GM18499 (cell line): ENCODE measurements at regions not wholly inside any gene's neighbourhood (a gene's known extent, or its start where the extent isn't known, plus 50 kb on each side); places are given as distances from the start of the nearest gene placed in this dataset.
"Not testable (repeated sequence)": the region's sequence is repeated elsewhere in the genome, so short reads cannot be mapped to it uniquely, and the experiment has no call there.

Experiments
- ATAC-seq: cut with Tn5 transposase; IDR thresholded peaks from one replicate; pipeline ENCODE4 v1.9.1; 2021; ENCODE audit warnings: moderate number of reproducible peaks; ENCODE audit not compliant: insufficient read depth, unreplicated experiment

DNA sequence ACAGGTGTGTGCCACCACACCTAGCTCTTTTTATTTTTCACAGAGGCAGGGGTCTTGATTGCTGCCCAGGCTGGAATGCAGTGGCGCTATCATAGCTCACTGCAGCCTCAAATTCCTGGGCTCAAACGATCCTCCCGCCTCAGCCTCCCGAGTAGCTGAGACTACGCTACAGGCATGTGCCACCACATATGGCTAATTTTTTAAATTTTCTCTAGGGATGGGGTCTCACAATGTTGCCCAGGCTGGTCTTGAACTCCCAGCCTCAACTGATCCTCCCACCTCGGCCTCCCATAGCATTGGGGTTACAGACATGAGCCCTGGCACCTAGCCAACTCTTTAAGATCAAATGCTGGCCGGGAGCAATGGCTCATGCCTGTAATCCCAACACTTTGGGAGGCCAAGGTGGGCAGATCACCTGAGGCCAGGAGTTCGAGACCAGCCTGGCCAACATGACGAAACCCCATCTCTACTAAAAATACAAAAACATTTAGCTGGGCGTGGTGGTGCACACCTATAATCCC is 50.6 kb upstream of the MYL10 start:
- not testable (repeated sequence) for ATAC-seq

DNA sequence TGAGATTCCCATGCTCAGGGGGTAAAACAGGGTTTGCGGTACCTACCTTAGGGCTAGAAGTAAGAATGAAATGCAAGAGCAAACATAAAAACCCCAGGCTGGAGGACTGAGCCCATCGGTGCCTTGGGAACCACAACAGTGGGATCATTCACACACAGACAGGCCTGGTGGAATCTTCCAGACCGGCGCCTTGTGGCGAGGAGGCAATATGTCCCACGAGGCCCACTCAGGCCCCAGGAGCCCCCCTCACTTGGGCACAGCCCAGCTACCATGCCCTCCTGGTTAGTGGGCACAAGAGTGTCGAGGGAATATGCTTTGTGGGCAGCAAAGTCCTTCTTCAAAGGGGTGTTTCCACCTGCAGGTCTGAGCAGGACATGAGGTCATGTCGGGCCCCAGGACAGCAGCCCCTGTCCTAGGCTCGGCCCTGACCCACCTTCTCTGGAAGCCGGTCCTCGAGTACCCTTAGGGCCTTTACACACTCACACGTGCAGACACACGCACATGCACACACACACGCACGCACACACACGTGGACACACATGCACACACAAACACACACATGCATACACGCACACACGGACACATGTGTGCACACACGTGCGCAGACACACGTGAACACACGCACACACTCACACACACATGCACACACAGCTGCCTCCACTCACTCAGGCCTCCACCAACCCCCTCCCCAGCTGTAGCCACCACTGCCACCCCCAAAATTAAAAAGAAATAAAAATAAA is 51.5 kb upstream of the MYL10 start:
- ATAC-seq, result no peak

DNA sequence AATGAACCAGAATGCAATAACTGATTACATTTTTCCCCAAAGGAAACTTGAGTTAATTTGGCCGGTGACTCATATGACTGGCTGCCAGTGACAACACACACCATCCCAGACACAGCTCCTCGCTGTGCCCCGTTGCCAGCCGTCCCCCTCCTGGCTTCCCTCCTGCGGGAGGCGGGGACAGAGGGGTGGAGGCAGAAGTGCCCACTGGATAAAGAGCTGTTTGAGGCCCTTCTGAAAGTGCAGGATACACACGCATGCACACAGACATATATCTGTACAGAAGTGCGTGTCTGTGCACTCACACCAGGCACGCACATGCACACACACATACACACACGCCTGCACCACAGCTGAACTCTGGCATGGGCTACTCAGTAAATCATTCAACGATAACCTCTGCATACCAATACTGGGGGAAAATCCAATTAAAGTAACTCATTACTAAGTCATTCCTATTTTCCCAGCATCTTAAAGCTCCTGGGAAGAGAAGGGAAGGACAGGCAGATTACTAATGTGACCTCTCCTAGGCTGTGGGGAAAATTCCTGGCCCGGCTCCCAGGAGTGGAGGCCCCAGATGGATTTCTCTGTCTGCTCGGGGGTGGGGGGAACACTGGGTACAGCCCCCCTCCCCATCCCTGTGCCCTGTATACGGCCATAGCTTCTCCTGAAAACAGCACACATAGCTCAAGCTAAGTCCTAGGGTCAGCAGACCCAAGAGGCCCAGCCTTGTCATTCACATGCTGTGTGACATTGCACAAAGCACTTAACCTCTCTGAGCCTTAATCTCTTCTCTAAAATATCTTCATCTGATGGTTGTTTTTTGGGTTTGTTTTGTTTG is 52.3 kb upstream of the MYL10 start:
- ATAC-seq, result no peak

DNA sequence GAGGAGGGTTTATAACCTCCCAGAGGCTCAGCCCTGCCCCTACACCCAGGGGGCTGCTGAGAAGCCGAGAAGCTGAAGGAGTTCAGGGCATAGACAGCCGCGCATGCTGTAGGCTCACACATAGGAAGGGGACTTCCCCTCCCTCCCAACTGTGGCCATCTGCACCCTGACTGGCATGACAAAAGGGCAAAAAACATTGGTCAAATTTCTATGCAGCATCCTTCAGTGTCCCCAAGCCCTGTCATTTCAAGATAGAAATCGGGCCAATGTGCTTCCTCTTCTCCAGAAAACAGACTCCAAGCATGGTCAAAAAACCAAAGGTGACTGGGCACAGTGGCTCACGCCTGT is 55.9 kb upstream of the MYL10 start:
- no peak for ATAC-seq

DNA sequence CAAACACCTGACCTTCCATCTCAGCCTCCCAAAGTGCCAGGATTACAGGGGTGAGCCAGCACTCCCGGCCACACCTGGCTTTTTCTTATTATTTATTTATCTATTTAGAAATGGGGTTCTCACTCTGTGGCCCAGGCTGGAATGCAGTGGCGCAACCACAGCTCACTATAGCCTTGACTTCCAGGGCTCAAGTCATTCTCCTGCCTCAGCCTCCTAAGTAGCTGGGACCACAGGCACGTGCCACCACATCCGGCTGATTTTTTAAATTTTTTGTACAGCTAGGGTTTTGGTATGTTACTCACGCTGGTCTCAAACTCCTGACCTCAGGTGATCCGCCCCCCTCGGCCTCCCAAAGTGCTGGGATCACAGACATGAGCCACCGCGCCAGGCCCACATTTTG is 56.9 kb upstream of the MYL10 start:
- no peak for ATAC-seq

DNA sequence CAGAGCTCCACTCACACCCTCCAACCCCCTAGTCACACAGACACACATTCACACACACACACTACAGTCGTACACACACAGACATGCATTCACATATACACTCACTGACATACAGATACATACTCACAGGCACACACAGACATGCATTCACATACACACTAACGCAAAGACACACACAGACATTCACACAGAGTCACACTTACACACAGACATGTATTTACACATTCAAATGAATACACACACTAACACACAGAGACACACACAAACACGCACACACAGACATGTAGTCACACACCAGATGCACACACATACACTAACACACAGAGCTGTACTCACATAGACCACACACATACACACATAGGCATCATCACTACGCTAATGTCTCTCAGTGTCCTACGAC is 58.0 kb upstream of the MYL10 start:
- no peak for ATAC-seq

DNA sequence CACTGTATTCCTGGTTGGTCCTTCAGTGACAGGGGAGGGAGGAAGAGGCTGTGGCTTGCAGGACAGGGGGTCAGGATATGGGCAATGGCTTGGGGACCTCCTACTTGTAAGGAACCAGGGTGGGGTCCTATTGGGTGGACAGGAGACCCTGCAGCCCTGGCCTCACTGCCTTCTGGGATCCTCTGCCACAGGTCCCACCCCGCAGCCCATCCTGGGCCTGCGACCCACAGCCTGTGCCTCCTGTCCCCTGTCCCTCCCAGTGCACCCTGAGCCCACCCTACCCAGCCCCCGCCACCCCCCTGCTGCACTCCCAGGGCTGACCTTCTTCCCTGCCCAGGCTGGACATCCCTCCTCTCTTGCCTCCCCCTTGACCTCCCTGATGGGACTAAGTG is 58.7 kb upstream of the MYL10 start:
- ATAC-seq, result no peak

DNA sequence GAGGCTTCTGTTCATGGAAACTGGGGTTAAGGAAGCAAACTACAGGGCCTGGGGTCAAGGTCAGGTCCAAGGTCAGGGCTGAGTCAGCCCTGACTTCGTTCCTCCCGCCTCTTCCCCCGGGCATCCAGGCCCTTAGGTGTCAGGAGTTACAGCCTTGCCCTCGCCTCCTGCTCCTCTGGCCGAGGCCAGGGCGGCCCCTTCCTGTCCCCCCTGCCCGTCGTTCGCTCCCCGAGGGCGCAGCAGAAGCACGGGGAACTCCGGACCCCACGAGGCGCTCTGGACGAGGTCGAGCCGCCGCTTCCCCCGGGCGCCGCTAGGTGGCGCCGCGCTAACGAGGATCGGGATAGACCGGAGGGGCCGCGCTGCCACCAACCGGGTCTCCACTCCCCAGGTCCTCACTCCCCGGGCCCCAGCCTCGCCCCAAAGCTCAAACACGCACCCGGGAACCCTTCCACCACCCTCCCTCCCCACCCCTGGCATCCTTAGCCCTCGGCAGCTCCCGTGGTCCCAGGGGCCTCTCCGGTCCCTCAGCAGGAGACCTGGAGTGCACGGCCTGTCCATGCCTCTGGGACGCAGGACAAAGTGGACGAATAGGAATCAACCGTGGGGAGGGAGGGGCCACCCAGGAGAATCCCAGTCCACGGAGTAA is 59.2 kb upstream of the MYL10 start:
- no peak for ATAC-seq

DNA sequence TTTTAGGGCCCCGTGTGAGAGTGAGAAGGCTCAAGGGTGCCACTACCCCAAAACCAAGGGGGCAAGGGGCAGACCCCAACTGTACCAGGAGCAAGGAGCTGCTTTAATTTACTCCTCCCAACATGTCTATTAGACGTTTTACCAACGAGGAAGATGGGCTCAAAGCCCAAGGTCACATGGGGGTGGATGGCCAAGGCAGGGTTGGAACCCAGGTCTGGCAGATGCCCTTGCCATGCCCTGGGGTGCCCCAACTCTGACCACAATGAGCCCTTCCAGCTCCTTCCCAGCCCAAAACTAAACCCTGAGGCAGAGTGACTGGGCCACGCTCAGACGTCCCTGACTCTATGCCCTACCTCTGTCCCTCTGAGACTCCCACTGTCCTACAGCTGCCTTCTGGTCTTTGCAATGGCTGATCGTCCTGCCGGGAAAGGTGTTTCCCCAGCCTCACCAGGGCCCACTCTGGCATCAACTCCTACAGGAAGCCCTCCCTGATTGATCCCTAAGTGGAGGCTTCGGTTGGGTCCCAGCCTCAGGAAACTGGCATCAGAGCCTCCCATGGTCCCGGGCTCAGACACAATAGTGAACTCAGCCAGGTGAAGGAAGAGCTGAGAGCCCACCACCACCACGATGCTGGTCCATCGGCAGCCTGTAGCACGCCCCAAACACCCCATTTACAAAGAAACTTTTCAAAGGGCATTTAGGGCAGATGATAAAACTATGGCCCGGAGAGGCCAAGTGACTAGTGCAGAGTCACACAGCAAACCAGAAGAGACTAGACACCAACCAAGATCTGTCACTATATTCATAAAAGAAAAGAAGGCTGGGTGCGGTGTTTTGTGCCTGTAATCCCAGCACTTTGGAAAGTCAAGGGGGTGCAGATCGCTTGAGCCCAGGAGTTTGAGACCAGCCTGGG is 60.2 kb upstream of the MYL10 start:
- no peak for ATAC-seq

DNA sequence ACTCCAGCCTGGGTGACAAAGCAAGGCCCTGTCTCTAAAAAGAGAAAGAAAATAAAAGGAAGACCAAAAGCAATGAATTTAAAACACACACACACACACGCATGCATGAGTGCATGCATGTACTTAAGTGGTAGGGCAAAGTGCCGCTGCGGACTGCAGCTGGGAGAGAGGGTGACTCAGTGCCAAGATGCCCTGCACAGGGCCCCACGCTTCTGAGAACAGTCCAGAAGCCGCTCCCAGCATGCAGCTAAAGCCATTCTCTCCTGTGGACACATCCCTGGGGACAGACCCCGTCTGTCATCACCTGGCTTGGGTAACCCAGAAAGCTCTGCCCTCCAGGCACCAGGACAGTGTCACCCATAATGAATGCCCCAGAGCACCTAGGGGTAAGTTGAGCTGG is 61.0 kb upstream of the MYL10 start:
- no peak for ATAC-seq

DNA sequence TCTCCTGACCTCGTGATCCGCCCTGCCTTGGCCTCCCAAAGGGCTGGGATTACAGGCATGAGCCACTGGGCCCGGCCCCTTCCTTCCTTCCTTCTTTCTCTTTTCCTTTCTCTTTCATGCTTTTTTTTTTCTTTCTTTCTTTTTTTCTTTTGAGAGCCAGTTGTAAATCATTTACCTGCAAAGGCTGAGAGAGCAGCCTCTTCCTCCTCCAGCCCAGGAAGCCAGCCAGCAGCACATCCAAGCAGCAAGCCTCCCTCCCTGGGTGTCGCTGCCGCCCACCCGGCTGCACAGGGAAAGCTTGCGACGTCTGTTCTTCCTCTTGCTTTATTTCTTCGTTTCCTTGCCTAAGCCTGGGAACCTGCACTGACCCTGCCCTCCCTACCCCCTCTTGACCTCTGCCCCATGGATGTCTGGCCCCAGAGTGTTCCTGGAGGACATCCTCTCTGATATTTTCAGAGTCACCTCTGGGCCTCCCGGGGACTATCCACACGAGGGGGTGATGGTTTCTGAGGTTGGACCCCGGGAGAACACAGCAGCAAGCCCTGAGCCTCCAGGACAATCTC is 62.8 kb upstream of the MYL10 start:
- ATAC-seq, result no peak

DNA sequence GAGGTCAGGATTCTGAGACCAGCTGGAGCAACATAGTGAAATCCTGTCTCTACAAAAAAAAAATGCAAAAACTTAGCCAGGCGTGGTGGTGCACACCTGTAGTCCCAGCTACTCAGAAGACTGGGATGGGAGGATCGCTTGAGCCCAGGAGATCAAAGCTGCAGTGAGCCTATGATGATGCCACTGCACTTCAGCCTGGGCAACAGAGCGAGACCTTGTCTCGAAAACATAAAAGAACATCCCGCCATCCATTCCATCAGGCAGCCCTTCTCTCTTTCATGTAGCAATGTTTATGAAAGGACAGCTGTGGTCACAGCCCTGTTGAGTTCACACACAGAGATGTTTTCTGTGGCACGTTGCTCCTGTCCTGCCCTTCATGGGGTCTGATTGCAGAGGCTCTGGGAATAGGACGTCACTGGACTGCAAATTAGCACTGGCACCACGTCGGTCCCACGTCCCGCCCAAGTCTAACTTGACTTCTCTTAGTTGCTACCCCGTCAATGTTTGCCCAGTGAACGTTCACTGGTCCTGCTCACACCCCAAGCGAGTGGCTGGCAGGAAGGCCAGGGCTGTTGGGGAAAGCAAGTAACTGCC is 64.5 kb upstream of the MYL10 start:
- ATAC-seq, result no peak

DNA sequence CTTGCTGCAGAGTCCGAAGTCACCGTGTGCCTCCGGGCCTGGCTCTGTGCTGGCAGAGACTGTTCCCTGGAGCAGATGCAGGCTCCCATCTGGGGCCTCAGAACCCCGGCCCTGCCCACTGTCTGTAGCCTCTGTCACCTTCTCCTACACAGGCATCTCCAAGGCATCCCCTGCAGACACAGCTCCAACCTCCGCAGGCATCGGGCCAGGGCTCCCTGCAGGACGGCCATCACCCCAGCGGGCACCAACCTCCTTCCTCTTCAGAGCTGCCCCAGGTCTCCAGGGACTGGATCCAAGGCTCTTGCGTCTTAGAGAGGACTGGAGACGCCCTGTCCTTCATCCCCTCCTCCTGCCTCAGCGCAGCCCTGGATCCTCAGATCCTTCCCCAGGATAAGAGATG is 69.9 kb upstream of the MYL10 start:
- ATAC-seq, result no peak

DNA sequence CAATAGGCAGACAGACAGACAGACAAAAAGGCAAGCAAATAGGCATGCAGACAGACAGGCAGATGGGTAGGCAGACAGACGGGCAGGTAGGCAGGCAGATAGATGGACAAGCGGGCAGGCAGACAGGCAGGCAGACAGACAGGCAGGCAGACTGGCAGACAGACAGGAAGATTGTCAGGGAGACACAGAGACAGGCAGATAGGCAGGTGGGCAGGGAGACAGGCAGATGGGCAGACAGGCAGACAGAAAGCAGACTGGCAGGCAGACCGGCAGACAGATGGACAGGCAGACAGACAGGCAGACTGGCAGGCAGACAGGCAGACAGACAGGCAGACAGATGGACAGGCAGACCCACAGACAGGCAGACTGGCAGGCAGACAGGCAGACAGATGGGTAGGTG is 70.3 kb upstream of the MYL10 start:
- ATAC-seq, result no peak

DNA sequence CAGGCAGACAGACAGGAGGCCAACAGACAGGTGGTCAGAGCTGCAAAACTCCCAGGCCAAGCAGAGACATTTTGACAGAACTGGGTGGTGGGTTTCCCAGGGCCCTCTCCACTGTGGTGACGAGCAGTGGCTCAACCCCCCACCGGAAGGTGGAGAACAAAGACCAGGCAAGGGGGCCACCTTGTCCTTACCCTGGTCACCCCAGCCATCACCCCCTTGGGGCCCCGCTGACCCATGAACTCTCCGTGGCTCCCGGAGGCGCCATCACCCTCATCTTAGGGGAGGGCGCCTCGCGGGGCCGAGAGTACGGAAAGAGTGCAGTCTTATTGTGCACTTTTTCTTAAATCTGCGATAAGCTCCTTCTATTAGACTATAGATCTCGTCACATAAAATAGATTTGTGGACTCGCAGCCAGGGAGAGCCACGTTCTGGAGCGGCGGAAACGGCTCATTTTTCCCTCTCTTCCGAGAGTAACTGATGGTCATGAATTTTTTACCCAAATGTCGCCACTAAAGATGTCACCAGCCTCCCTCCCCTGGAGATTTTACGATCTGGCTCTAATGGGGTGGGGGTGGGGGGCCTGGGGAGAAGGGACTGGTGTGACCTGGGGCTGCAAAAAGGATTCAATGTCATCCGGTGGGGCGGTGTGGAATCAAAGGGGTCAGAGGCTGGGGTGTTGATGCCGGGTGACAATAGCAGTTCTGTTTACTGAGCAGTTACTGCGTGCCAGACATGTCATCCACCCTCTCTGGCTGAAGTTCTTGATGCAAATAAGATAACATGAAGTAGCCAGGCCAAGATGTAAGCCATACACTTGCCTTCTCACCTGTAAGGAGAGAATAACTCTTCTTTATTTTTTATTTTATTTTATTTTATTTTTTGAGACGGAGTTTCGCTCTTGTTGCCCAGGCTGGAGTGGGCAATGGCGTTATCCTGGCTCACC is 71.1 kb upstream of the MYL10 start:
- no peak for ATAC-seq

DNA sequence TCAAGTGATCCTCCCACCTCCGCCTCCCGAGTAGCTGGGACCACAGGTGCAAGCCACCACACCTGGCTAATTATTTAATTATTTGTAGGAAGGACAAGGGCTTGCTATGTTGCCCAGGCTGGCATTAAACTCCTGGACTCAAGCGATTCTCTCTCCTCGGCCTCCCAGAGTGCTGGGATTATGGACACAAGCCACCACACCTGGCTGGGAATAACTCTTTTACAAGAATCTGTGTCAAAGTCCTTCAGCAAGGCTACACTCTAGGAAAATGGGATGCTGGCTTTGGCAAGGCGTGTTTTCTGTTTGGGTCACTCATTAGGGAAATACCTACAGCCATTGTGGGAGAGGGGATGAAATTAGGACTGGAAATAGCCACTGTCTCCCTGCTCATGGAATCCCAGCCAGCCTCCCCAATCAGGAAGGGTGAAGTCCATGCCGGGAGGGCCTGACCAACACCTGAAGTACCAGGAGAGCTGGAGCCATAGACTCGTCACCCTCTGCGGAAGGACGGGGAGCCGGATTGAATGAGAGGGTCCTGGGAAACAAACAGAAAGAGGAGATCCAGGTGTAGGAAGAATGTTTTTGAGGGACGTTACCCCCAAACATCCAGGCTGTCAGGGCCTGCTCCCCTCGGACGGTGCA is 72.2 kb upstream of the MYL10 start:
- no peak for ATAC-seq

DNA sequence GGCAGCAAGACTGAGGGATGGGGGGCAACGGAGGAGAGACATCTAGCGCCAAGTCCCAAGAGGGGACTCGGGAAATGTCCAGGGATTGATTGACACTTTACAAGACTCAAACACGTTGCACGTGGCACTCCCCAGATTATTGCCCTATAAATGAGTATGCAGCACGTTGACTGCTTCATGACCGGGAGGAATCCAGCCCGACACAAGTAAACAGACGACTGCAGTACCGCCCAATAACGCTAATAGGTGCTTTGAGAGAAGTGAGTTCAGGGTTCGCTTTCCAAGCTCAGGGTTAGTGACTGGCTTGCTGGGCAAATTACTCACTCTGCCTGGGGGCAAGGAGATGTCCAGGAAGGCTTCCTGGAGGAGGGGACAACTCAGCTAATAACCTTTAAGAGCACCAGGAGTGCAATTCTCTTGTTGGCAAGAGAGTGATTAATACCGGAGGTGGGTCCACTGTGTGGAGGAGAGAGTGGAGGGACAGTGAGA is 73.3 kb upstream of the MYL10 start:
- no peak for ATAC-seq

DNA sequence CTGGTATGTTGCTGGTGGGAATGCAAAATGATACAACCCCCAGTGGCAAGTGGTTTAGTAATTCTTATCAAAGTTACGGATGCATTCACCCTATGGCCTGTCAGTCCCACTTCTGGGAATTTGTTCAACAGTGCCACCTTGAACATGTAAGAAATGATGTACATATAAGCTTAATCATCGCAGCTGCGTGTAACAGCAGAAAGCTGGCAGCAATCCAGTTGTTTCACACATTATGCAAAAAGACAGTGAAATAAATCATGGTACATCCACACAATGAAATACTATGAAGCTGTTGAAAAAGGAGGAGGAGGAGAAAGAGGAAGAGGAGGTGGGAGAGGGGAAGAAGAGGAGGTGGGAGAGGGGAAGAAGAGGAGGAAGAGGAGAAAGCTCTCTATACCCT is 76.2 kb upstream of the MYL10 start:
- ATAC-seq, result no peak
